ENCODE measurements at regions not wholly inside any gene's neighbourhood (a gene's known extent, or its start where the extent isn't known, plus 50 kb on each side); places are given as distances from the start of the nearest gene placed in this dataset.

GRCh38 chr10:21393931-21394330 lies 131.6 kb downstream of the SKIDA1 start:
- no peak for TF ChIP-seq CTCF (conservative IDR thresholded peaks at IDR 0.05 in 1 of 2, IDR thresholded peaks at IDR 0.05 in 1 of 2; ENCODE audit: low read depth in 1 of 2, low read length in 2 of 2)
- TF ChIP-seq EZH2 (IDR thresholded peaks at IDR 0.05; ENCODE audit: low read length, missing control alignments), result no peak
